Spleen (tissue), 7 donors: ENCODE measurements at regions not wholly inside any gene's neighbourhood (a gene's known extent, or its start where the extent isn't known, plus 50 kb on each side); places are given as distances from the start of the nearest gene placed in this dataset.

Experiments
- POLR2A ChIP-seq, 3 donors: fragments of 450-650 bp; IDR thresholded peaks; one replicate each; pipeline ENCODE4 v1.5.1; 2017; ENCODE audit warnings: antibody characterized with exemption in 3 of 3, mild to moderate bottlenecking in 1 of 3
- POLR2AphosphoS5 ChIP-seq, 3 donors: sonication (generic); formaldehyde crosslinking; IDR thresholded peaks; one replicate each; pipeline ENCODE4 v1.5.1; 2017; ENCODE audit warnings: antibody characterized with exemption in 3 of 3
- TF ChIP-seq, protein P1 (sequence below), 11 experiments: fragments of 200-600 bp in 7 of 11; fragments of 450-650 bp in 4 of 11; sonication (generic) in 4 of 11; IDR thresholded peaks in 8 of 11; conservative IDR thresholded peaks in 3 of 11; 1 replicate in 7 of 11; 2 replicates in 4 of 11; pipeline versions ENCODE4 v1.4.0 to v1.8.0; 2016 to 2021; ENCODE audit warnings: antibody characterized with exemption in 11 of 11, inconsistent platforms in 4 of 11, mild to moderate bottlenecking in 1 of 11
- donor health status: DM: no; HTN: no; CAD: no; lungs with moderate emphysema.
- donor health status: DM: no; HTN: no; CAD: no.
- donor health status: DM: no; HTN: no; CAD: no.

GRCh38 chr1:73499671-73500070, 698.3 kb downstream of the LRRIQ3 start:
- TF ChIP-seq, protein P1, sequence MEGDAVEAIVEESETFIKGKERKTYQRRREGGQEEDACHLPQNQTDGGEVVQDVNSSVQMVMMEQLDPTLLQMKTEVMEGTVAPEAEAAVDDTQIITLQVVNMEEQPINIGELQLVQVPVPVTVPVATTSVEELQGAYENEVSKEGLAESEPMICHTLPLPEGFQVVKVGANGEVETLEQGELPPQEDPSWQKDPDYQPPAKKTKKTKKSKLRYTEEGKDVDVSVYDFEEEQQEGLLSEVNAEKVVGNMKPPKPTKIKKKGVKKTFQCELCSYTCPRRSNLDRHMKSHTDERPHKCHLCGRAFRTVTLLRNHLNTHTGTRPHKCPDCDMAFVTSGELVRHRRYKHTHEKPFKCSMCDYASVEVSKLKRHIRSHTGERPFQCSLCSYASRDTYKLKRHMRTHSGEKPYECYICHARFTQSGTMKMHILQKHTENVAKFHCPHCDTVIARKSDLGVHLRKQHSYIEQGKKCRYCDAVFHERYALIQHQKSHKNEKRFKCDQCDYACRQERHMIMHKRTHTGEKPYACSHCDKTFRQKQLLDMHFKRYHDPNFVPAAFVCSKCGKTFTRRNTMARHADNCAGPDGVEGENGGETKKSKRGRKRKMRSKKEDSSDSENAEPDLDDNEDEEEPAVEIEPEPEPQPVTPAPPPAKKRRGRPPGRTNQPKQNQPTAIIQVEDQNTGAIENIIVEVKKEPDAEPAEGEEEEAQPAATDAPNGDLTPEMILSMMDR (IDR thresholded peaks at IDR 0.05 in 8 of 11, conservative IDR thresholded peaks at IDR 0.05 in 3 of 11): no peak
- TF ChIP-seq POLR2A (IDR thresholded peaks at IDR 0.05) (no peak), POLR2AphosphoS5 (IDR thresholded peaks at IDR 0.05) (no peak)
